Activated CD4-positive, alpha-beta T cell treated with anti-CD3 and anti-CD28 coated beads, Interleukin-2, amount 10 ng/mL, durations not matched to agents 7 days and 5 days (primary cell): ENCODE measurements at regions not wholly inside any gene's neighbourhood (a gene's known extent, or its start where the extent isn't known, plus 50 kb on each side); places are given as distances from the start of the nearest gene placed in this dataset.

ENCODE experiments used
- CTCF ChIA-PET: fragments of 350-600 bp; sonication (Branson Sonifier 250); formaldehyde crosslinking; loops from one replicate; lab custom pipeline; 2021; ENCODE audit warnings: antibody characterized with exemption; lab: Charles Lee
- POLR2A ChIA-PET: fragments of 350-600 bp; sonication (Branson Sonifier 250); formaldehyde crosslinking; loops from one replicate; lab custom pipeline; 2021; ENCODE audit warnings: antibody characterized with exemption; lab: Charles Lee
- DNase-seq: peaks from one replicate; pipeline ENCODE4 v3.0.0-alpha.2; 2020
- H3K27ac Mint-ChIP-seq: one replicate; pipeline ENCODE4 v1.8.0; 2021; ENCODE audit warnings: mild to moderate bottlenecking, moderate library complexity, mixed read lengths
- H3K27me3 Mint-ChIP-seq: one replicate; pipeline ENCODE4 v1.8.0; 2021; ENCODE audit warnings: mixed read lengths
- H3K36me3 Mint-ChIP-seq: one replicate; pipeline ENCODE4 v1.8.0; 2021; ENCODE audit warnings: low read depth, mixed read lengths
- H3K4me1 Mint-ChIP-seq: one replicate; pipeline ENCODE4 v1.8.0; 2021; ENCODE audit warnings: mixed read lengths
- H3K4me3 Mint-ChIP-seq: one replicate; pipeline ENCODE4 v1.8.0; 2021; ENCODE audit warnings: mild to moderate bottlenecking, moderate library complexity, mixed read lengths
- H3K9me3 Mint-ChIP-seq: one replicate; pipeline ENCODE4 v1.8.0; 2021; ENCODE audit warnings: mixed read lengths

DNA sequence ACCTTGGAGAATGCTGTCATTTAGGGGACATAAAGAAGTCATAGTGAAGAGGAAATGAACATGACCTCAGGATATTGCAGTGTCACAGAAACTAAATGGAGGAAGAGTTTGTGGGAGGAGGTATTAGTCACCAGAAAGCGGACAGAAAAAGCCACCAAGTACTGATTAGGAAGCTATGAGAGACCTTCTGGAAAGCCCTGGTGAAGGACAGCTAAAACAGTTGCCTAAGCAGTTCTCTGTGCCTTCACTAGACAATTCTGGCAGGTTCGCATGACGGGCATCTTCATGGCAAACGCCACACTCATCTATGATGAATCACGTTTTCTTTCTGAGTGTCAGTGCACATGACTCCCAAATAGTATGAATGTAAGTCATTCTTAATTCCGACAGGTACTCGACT is 325.8 kb downstream of the C11orf87 start:
- CTCF ChIA-PET: no interaction called here

DNA sequence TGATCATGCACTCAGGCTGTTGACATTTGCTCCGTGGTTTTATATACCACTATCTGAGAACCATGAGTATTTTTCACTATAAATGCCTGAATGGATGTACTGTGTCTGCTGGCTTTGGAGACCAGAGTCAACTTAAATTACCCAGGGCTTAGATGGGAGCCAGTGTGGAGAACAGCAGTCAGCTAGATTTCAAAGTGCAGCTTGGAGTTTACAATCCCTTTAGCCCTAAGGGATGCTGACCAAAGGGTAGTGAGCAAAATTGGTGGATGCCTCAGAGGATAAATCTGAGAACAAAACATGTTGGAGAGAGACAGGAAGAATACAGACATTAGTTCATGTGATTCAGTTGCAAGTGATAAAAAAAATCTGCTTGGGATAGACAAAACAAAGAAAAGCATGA is 327.5 kb downstream of the C11orf87 start:
- POLR2A ChIA-PET: no interaction called here
- no peak overlapping the region for H3K4me3 Mint-ChIP-seq
- no peaks in the 10 kb centered on the region for H3K9me3 Mint-ChIP-seq
- no peaks in the 10 kb centered on the region for H3K4me1 Mint-ChIP-seq
- CTCF ChIA-PET: no interaction called here
- H3K27me3 Mint-ChIP-seq: no peaks in the 10 kb centered on the region
- DNase-seq: no peak
- no peaks in the 10 kb centered on the region for H3K36me3 Mint-ChIP-seq
- H3K27ac Mint-ChIP-seq: no peak overlapping the region

More for the DNA sequence above, 325.8 kb downstream of the C11orf87 start:
- Mint-ChIP-seq H3K4me1 (no peaks in the 10 kb centered on the region), H3K4me3 (no peak overlapping the region), H3K9me3 (no peaks in the 10 kb centered on the region), H3K27ac (no peak overlapping the region), H3K27me3 (no peaks in the 10 kb centered on the region), H3K36me3 (no peaks in the 10 kb centered on the region)
- POLR2A ChIA-PET: no interaction called here
- no peak for DNase-seq

DNA sequence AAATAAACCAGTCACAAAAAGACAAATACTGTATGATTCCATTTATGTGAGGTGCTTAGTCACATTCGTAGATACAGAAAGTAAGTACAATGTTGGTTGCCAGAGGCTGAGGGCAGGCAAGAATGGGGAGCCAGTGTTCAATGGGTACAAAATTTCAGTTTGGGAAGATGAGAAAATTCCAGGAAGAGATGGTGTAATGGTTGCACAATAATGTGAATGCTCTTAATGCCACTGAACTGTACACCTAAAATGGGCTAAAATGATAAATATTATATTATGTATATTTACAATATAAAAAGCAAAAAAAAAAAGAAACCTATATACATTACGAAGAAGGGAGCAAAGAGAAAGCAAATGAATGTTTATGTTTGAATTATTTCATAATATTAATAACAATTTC is 329.0 kb downstream of the C11orf87 start:
- no peaks in the 10 kb centered on the region for H3K9me3 Mint-ChIP-seq
- no peak for DNase-seq
- no peaks in the 10 kb centered on the region for H3K4me1 Mint-ChIP-seq
- no peak overlapping the region for H3K27ac Mint-ChIP-seq
- POLR2A ChIA-PET: no interaction called here
- H3K27me3 Mint-ChIP-seq: no peaks in the 10 kb centered on the region
- CTCF ChIA-PET: no interaction called here
- no peaks in the 10 kb centered on the region for H3K36me3 Mint-ChIP-seq
- no peak overlapping the region for H3K4me3 Mint-ChIP-seq

DNA sequence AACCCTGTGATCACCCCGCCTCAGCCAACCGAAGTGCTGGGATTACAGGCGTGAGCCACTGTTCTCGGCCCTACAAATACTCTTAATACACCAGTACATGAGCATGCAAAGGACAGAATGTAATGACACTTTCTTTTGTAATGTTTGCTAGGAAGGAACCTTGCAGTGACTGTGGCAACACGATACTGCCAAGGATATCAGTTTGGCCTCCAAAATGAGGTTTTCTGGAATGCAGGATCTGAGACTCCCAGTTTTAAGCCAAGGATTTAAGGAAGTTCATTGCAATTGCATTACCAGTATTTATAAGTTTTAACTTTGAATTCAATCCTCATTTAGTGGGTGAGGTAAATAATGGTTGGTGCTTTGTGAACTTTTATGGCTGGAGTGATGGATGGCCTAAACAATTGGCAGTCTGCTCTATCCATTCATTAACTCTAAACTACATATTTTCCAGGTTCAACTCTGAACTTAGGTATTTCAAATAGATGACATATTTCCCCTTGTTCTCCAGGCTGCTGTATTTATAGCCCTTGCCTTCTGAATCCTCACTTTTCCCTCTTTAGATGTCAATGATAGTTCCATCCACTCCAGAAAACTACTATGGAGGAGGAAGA is 330.3 kb downstream of the C11orf87 start:
- no peak overlapping the region for H3K27ac Mint-ChIP-seq
- ChIA-PET POLR2A (no interaction called here), CTCF (no interaction called here)
- H3K4me1 Mint-ChIP-seq: no peaks in the 10 kb centered on the region
- H3K9me3 Mint-ChIP-seq: no peaks in the 10 kb centered on the region
- H3K27me3 Mint-ChIP-seq: no peaks in the 10 kb centered on the region
- no peaks in the 10 kb centered on the region for H3K36me3 Mint-ChIP-seq
- DNase-seq: no peak
- no peak overlapping the region for H3K4me3 Mint-ChIP-seq

DNA sequence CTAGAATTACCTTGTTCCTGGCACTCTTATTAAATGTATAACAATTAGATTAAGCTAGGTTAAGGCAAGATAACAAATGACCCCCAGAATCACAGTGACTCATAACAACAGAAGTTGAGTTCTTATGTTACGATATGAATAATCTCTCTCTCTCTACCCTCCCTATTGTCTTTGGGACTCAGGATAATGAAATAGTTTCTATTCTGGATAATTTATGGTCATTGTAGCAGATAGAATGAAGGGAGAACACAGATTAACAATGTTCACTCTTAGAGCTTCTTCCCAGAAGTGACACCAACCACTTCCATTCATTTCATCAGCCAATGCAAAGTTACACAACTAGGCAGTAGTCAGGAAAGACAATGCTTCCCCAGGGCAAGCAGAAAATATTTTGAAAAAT is 334.5 kb downstream of the C11orf87 start:
- peaks cover 4% of the 10 kb centered on the region for H3K9me3 Mint-ChIP-seq
- ChIA-PET POLR2A (no interaction called here), CTCF (no interaction called here)
- no peaks in the 10 kb centered on the region for H3K4me1 Mint-ChIP-seq
- H3K27ac Mint-ChIP-seq: no peak overlapping the region
- H3K27me3 Mint-ChIP-seq: no peaks in the 10 kb centered on the region
- H3K4me3 Mint-ChIP-seq: no peak overlapping the region
- no peak for DNase-seq
- H3K36me3 Mint-ChIP-seq: no peaks in the 10 kb centered on the region

DNA sequence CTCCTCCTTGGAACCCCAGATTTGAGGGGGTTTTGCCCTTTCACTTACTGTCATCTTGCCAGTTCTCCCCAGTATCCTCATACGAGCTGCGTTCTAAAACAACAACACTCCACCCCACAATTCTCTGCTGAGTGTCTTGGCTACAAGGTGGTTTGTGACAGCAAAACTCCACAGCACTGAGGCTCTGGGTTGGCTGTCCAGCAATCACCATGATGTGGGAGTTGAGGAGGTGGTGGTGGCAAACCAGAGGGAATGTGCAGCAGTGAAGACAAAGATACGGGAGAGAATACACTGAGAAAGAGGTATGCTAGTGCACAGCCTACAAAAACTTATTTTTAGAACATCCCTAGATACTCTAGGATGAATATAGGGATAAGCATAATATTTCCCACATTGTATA is 335.0 kb downstream of the C11orf87 start:
- no peak for DNase-seq
- CTCF ChIA-PET: no interaction called here
- no peaks in the 10 kb centered on the region for H3K4me1 Mint-ChIP-seq
- H3K27me3 Mint-ChIP-seq: no peaks in the 10 kb centered on the region
- POLR2A ChIA-PET: no interaction called here
- no peak overlapping the region for H3K4me3 Mint-ChIP-seq
- H3K9me3 Mint-ChIP-seq: peaks cover 4% of the 10 kb centered on the region
- H3K36me3 Mint-ChIP-seq: no peaks in the 10 kb centered on the region
- no peak overlapping the region for H3K27ac Mint-ChIP-seq

DNA sequence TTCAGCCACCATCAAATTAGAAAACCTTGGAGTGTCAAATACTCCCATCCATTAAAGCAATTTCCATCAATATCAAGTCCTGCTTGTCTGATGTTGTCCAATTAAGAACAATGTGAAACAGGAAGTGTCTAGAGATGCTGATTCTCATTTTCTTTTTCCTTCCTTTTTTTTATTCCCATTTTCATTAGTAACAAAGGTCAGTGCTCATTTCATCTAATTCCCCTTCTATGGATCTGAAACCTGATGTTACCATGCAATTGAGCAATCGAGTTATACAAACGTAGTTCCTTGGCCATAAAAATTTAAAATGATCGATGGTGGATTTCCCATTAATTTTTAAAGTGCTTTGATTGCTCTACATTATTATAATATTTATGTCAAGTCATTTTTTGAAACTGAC is 330.6 kb upstream of the ZC3H12C start:
- Mint-ChIP-seq H3K4me3 (no peak overlapping the region), H3K27me3 (no peaks in the 10 kb centered on the region), H3K36me3 (no peaks in the 10 kb centered on the region), H3K27ac (no peak overlapping the region), H3K4me1 (no peaks in the 10 kb centered on the region), H3K9me3 (peaks cover 4% of the 10 kb centered on the region)
- CTCF ChIA-PET: no interaction called here
- no peak for DNase-seq
- POLR2A ChIA-PET: no interaction called here

DNA sequence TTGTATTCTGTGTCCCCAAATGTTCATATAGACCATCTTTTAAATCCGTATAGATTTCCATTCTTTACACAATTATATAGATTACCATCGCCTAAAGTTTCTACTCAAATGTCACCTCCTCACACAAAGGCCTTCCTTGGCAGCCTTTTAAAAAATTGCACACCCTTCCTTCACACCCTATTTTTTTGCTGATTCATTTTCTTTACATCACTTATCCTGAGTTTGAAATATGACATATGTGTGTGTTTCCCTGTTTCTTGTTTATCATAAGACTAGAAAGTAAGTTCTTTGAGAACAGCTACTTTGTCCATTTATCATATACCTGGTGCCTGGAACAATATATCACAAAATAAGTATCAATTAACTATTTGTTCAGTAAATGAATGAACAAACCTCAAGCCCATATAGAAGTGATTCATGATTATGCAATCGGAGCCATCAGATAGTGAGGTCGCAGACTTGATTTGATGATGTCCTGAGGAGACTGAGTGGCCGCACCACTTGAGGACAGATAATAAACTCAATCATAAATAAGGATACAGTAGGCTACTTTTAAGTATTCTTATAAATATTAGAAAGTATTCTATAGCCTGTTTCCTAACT is 327.4 kb upstream of the ZC3H12C start:
- ChIA-PET CTCF (no interaction called here), POLR2A (no interaction called here)
- H3K4me3 Mint-ChIP-seq: no peak overlapping the region
- H3K27ac Mint-ChIP-seq: no peak overlapping the region
- DNase-seq: no peak
- H3K4me1 Mint-ChIP-seq: no peaks in the 10 kb centered on the region
- H3K9me3 Mint-ChIP-seq: no peaks in the 10 kb centered on the region
- no peaks in the 10 kb centered on the region for H3K36me3 Mint-ChIP-seq
- H3K27me3 Mint-ChIP-seq: peaks cover 3% of the 10 kb centered on the region

DNA sequence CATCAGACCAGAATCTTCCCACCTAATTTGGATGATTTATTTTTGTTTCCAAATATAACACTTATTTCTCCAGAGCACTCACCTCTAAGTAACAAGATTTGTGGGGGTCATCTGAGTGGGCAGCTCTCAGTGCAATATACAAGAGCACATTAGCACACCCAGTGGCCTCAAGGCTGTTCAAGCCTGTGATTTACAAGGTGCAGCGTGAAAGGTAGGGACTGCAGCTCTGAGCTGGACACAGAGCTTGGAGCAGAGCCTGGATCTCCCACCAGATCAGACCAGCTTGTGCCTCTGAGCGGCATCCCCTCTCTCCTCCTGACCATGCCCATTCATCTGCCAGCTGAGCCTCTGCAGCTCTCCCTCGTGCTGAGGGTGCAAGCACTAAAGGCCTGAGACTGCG is 323.3 kb upstream of the ZC3H12C start:
- H3K4me3 Mint-ChIP-seq: no peak overlapping the region
- no peak overlapping the region for H3K27ac Mint-ChIP-seq
- no peaks in the 10 kb centered on the region for H3K36me3 Mint-ChIP-seq
- H3K4me1 Mint-ChIP-seq: no peaks in the 10 kb centered on the region
- ChIA-PET POLR2A (interaction anchor here (0.6 kb wide), 1 partner anchor 840 kb away, joined by 3 read pairs; no protein-coding TSS in a partner anchor), CTCF (no interaction called here)
- no peaks in the 10 kb centered on the region for H3K9me3 Mint-ChIP-seq
- peaks cover 3% of the 10 kb centered on the region for H3K27me3 Mint-ChIP-seq
- DNase-seq: no peak

DNA sequence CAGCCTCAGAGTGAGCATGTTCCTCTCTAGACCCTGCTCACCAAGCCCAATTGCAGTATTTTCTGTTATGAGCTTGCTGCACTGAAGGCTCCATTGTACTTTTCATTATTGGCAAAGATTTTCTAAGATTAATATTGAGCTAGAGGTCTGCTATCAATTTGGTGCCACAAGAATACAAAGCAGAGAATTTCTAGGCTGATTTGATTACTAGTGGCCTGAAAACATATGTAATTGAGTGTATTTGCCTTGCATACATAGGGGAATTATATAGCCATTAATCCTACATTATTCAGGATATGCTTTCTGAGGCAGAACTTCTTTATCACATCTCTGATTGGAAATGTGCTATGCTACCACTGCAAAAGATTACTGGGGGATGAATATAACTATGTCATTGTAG is 322.9 kb upstream of the ZC3H12C start:
- no peak overlapping the region for H3K4me3 Mint-ChIP-seq
- no peak overlapping the region for H3K27ac Mint-ChIP-seq
- no peaks in the 10 kb centered on the region for H3K36me3 Mint-ChIP-seq
- ChIA-PET CTCF (no interaction called here), POLR2A (no interaction called here)
- peaks cover 3% of the 10 kb centered on the region for H3K27me3 Mint-ChIP-seq
- H3K9me3 Mint-ChIP-seq: no peaks in the 10 kb centered on the region
- no peaks in the 10 kb centered on the region for H3K4me1 Mint-ChIP-seq
- DNase-seq: no peak

DNA sequence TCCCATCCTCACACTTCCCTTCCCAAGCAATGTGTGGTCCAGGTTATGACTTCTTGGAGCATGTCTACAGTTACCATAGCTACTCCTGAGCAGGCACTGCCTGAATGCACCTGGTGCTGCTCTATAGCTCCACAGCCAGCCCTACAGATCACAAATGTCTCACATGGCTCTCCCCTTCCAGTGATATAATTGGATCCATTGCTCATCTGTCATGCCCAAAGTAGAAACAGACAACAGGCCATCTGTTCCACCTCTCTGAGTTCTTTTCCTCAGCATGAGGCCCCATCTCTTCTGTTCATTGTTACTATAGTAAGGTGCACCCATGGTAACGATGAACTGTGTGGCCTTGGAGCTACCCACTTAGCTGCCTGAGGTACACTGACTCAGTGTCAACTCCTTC is 320.3 kb upstream of the ZC3H12C start:
- ChIA-PET CTCF (no interaction called here), POLR2A (no interaction called here)
- H3K4me1 Mint-ChIP-seq: no peaks in the 10 kb centered on the region
- DNase-seq: no peak
- no peaks in the 10 kb centered on the region for H3K36me3 Mint-ChIP-seq
- H3K27ac Mint-ChIP-seq: no peak overlapping the region
- H3K9me3 Mint-ChIP-seq: no peaks in the 10 kb centered on the region
- H3K27me3 Mint-ChIP-seq: peaks cover 3% of the 10 kb centered on the region
- no peak overlapping the region for H3K4me3 Mint-ChIP-seq

DNA sequence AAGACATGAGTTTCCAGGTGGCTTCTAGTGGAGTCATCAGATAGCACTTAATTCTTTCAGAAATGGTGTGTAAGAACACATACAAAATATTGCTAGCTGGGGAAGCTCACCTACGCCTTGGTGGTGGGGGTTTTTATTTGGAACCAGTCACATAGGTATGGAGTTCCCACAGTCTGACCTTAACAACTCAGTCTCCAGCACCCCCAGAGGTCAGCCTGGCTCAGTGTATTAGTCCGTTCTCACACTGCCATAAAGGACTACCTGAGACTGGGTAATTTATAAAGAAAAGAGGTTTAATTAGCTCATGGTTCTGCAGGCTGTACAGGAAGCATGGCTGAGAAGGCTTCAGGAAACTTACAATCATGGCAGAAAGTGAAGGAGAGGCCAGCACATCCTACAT is 317.5 kb upstream of the ZC3H12C start:
- Mint-ChIP-seq H3K27ac (no peak overlapping the region), H3K4me1 (no peaks in the 10 kb centered on the region), H3K27me3 (no peaks in the 10 kb centered on the region), H3K9me3 (no peaks in the 10 kb centered on the region), H3K4me3 (no peak overlapping the region), H3K36me3 (no peaks in the 10 kb centered on the region)
- no peak for DNase-seq
- POLR2A ChIA-PET: no interaction called here
- CTCF ChIA-PET: no interaction called here

DNA sequence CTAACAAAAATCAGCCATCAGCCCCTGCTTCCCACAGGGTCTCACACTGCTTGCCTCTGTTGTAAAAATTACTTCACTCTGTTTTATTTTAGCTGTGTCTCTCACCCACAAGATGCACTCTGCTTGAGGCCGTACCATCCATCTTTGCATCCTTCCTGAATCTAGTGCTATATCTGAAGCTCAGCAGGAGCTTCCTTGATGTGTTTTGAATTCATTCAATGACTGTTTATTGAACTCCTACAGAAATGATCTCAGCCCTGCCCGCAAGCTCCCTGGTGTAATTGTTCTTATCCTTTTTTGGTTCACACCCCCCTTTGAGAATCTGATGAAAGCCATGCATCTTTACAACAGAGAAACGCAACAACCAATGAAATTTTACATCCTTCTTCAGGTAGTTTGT is 310.2 kb upstream of the ZC3H12C start:
- Mint-ChIP-seq H3K36me3 (no peaks in the 10 kb centered on the region), H3K4me3 (no peak overlapping the region), H3K27me3 (no peaks in the 10 kb centered on the region), H3K27ac (no peak overlapping the region), H3K4me1 (no peaks in the 10 kb centered on the region), H3K9me3 (no peaks in the 10 kb centered on the region)
- POLR2A ChIA-PET: no interaction called here
- CTCF ChIA-PET: no interaction called here
- no peak for DNase-seq

DNA sequence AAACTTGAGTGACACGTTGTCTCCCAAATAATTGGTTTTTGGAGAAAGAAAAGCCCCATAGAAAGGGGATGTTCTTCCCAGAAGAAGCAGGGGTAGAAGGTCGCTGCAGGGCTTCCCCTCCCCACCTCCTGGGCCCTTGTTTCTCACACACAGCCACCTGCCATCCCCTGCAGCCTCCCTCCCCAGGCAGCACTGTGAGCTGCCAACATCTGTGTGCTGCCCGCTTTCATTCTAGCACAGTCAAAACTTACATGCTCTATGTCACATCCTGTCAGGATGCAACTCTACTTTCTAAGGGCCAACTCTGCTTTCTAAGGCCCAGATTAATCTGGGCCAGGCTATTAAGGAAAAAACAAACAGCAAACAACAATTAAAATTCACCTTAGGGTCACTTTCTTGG is 309.4 kb upstream of the ZC3H12C start:
- ChIA-PET CTCF (no interaction called here), POLR2A (no interaction called here)
- Mint-ChIP-seq H3K9me3 (no peaks in the 10 kb centered on the region), H3K27me3 (no peaks in the 10 kb centered on the region), H3K4me3 (no peak overlapping the region), H3K27ac (no peak overlapping the region), H3K36me3 (no peaks in the 10 kb centered on the region), H3K4me1 (no peaks in the 10 kb centered on the region)
- no peak for DNase-seq
